LNCaP clone FGC (cell line): ENCODE measurements at regions not wholly inside any gene's neighbourhood (a gene's known extent, or its start where the extent isn't known, plus 50 kb on each side); places are given as distances from the start of the nearest gene placed in this dataset.

Experiments
- DNase-seq: peaks from one replicate; pipeline ENCODE4 v3.0.0-alpha.2; 2011; ENCODE audit warnings: low read depth
- H3K4me3 ChIP-seq: 2 replicates; pipeline ENCODE4 v1.5.1; 2011; ENCODE audit warnings: mild to moderate bottlenecking, low read depth, low read length, control low read depth
- CTCF ChIP-seq: IDR thresholded peaks from 2 replicates; pipeline ENCODE4 v1.5.1; 2012; ENCODE audit warnings: mild to moderate bottlenecking; ENCODE audit not compliant: control insufficient read depth, insufficient read depth; ENCODE audit errors: extremely low read depth

DNA sequence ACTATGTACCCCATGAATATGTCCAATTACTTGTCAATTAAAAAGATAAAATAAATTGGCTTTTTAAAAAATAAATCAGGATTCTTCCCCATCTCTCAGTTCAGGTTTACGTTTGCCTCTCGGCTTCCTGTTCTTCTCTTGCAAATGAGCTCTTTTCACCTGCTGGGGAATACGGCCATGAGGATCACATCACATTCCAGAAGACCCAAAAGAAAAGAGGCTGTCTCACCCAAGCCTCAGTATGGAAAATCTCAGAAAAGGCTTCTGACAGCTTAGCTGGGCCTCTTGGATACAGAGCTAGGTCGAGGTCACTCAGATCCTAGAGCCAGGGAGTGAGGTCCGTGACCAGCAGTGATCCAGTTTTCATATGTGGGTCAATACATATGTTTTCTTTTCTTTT lies 171.2 kb upstream of the SDK2 start:
- no peak overlapping the region for H3K4me3 ChIP-seq
- DNase-seq: no peak
- no peak for TF ChIP-seq CTCF

DNA sequence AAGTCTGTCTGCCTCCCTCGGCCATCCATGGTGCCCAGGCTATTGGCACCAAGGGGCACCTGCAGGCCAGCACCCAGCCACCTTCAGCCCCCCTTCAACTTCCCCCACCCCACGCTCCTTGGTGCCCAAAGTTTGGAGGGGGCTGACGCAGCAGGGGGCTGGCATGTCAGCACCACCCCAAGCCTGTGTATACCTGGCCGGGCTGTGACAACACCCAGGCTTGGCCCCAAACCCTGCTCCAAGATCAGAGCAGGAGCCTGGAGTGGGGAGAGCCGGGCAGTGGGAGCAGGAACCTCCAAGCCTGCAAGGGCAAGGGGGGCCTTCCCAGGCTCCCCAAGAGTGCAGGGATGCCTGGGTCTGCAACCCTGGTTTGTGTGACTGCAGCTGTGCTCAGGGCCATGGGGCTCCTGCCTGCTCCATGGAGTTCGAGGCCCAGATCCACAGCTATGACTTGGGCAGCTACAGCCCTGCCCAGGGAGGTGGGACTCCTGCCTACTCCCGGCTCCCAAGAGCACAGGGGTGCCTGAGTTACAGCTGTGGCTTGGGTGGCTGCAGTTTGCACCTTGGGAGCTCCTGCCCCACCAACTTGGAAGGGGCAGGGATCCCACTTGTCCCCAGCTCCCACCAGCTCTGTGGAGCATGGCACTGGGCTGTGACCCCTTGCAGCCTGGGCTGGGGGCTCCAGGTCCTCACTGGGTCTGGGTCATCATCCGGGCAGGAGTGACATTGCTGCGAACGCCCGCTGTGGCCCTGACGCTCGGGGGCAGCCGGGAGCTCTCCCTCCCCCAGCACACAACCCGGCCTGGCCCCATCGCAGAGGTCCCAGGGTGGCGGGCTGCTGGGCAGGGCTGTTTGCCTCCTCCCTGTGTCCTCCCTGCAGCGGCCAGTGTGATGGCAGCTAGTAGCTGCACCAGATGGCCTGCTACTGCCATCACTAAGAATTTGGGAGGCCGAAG lies 175.5 kb upstream of the SDK2 start:
- TF ChIP-seq CTCF: no peak
- H3K4me3 ChIP-seq: no peak overlapping the region
- no peak for DNase-seq

GRCh38 chr17:73820686-73821448 lies 176.6 kb upstream of the SDK2 start:
- peak; percentile 28; the same call in 1 of the 2 replicates for TF ChIP-seq CTCF
- no peak overlapping the region for H3K4me3 ChIP-seq
- DNase-seq: no peak

DNA sequence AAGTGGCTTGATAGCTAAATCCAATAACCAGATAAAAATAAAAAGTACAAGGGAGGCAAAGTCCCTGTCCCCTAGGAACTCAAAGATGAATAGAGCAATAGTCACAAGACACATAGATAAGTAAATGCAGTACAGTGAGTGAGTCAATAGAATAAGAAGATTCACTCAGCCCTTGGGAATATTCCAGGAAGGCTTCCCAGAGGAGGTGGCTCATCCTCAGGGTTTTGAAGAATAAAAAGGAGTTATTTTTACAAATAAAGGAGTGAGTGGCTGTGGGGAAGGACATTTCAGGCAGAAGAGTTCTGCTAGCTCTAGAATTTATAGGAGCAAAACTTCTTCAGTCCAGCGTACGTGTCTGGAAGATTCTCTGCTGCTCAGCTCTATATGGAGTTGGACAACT lies 177.4 kb upstream of the SDK2 start:
- no peak for DNase-seq
- no peak for TF ChIP-seq CTCF
- no peak overlapping the region for H3K4me3 ChIP-seq

DNA sequence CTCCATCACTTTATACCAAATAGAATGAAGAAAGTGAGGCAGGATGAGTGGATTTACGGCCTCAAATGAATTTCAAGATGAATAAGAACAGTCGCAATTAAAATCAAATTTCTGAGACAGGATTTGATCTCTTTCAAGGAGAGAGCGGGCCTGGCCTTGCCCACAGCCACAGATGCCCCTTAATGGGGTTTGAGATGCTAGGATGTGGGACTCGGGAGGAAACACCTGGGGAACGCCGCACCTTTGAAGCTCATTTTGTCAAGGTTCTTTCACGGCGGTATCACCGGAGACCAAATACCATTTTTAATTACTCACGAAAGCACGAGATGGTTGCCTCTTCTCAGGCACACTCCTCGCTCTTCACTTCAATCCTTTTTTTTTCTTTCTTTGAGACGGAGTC lies 178.1 kb upstream of the SDK2 start:
- TF ChIP-seq CTCF: no peak
- H3K4me3 ChIP-seq: no peak overlapping the region
- DNase-seq: no peak

DNA sequence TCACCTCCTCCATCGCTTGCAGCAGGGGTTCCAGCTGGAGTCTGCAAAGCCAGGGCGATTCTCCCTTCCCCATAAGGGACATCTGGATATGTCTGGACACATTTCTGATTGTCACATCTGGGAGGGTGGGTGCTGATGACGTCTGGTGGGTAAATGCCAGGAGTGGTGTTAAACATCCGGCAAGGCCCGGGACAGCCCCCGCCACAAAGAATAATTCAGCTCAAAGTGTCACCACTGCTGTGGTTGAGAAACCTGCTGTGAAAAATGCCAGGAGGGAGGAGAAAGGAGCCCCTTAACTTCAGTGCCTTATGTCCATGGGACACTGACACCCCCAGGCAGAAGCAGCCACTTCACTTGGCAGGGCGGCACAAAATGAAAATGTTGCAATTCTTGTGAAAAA lies 179.4 kb upstream of the SDK2 start:
- DNase-seq: no peak
- no peak for TF ChIP-seq CTCF
- no peak overlapping the region for H3K4me3 ChIP-seq
